ENCODE measurements at regions not wholly inside any gene's neighbourhood (a gene's known extent, or its start where the extent isn't known, plus 50 kb on each side); places are given as distances from the start of the nearest gene placed in this dataset.

DNA sequence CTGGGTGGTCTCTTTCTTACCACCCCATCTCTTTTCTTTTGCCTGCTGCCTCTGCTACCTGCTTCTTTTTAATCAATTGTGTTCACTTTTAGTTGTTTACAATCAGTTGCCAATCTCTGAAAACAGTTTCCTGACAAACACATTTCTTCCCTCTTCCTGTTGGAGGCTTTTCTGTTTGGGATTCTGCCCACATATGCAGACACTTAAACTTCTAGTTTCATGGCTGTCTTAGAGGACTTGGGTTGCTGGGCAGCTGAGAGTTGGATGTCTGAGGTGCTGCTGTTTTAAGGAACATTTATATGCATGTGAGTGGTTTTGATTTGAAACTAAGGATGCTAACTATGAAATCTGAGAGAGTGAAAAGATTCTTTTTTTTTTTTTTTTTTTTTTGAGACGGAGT lies 112.3 kb upstream of the LIMCH1 start:
- Histone ChIP-seq H3K27me3 (ENCODE audit: control insufficient read depth, insufficient read depth, low read length) (no peaks in the 10 kb centered on the region), H3K4me3 (ENCODE audit: low read depth, low read length) (no peak overlapping the region), H3K36me3 (ENCODE audit: control insufficient read depth, insufficient read depth, low read length) (no peaks in the 10 kb centered on the region)
- TF ChIP-seq, protein P1, sequence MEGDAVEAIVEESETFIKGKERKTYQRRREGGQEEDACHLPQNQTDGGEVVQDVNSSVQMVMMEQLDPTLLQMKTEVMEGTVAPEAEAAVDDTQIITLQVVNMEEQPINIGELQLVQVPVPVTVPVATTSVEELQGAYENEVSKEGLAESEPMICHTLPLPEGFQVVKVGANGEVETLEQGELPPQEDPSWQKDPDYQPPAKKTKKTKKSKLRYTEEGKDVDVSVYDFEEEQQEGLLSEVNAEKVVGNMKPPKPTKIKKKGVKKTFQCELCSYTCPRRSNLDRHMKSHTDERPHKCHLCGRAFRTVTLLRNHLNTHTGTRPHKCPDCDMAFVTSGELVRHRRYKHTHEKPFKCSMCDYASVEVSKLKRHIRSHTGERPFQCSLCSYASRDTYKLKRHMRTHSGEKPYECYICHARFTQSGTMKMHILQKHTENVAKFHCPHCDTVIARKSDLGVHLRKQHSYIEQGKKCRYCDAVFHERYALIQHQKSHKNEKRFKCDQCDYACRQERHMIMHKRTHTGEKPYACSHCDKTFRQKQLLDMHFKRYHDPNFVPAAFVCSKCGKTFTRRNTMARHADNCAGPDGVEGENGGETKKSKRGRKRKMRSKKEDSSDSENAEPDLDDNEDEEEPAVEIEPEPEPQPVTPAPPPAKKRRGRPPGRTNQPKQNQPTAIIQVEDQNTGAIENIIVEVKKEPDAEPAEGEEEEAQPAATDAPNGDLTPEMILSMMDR (IDR thresholded peaks at IDR 0.05; ENCODE audit: insufficient read depth, low read length, severe bottlenecking), result no peak
- no peak for FAIRE-seq
- no peak for DNase-seq (ENCODE audit: low read depth)

DNA sequence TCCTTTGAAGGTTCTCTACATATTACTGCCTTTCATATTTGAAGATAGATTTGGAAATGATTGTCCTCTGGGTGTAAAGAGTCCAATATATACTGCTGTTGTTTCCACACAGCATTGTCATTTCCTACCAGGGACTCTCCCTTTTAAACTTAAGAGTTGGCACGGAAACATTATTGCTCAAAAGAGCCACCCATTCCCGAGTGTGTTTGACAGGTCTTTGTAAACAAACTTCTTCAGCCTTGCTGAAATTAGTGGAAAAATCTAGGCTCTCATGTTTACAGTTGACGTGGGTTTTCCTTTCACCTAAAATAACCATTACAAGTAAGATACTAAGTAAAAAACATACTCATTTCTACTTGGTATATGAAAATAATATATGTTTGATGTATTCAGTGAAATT lies 111.4 kb upstream of the LIMCH1 start:
- Histone ChIP-seq H3K27me3 (ENCODE audit: control insufficient read depth, insufficient read depth, low read length) (no peaks in the 10 kb centered on the region), H3K36me3 (ENCODE audit: control insufficient read depth, insufficient read depth, low read length) (no peaks in the 10 kb centered on the region), H3K4me3 (ENCODE audit: low read depth, low read length) (no peak overlapping the region)
- DNase-seq (ENCODE audit: low read depth), result no peak
- FAIRE-seq, result no peak
- TF ChIP-seq, protein P1 (IDR thresholded peaks at IDR 0.05; ENCODE audit: insufficient read depth, low read length, severe bottlenecking), result no peak

DNA sequence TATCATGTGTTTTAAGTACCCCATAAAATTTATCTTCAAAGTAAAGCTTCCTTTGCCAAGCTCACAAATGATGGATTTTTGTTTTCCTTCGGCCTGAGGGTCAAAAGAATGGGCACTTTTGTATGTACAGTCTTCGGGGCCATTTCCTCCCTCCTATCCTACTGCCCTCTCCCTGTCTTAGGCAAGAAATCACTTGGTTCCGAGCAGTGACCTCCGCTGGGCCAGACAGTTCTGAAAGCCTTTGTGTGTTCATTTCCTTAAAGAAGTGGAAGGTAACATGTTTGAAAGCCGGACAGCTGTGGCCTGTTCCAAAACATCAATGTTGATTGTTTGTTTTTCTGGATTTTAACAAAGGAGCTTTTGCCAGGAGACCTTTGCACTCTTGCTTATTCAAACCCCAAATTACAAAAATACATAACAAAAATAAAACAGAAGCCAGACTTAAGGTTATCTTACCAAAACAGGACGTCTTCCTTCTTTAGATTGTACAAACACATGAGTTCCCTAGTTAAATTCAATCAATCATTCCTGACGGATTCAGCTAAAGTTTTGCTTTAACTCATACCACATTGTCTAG lies 110.6 kb upstream of the LIMCH1 start:
- FAIRE-seq (no peak), DNase-seq (ENCODE audit: low read depth) (no peak)
- TF ChIP-seq, protein P1 (IDR thresholded peaks at IDR 0.05; ENCODE audit: insufficient read depth, low read length, severe bottlenecking), result no peak
- Histone ChIP-seq H3K36me3 (ENCODE audit: control insufficient read depth, insufficient read depth, low read length) (no peaks in the 10 kb centered on the region), H3K27me3 (ENCODE audit: control insufficient read depth, insufficient read depth, low read length) (no peaks in the 10 kb centered on the region), H3K4me3 (ENCODE audit: low read depth, low read length) (no peak overlapping the region)

GRCh38 chr4:41427931-41428600 lies 109.9 kb upstream of the LIMCH1 start:
- no peak for DNase-seq (ENCODE audit: low read depth)
- Histone ChIP-seq H3K4me3 (ENCODE audit: low read depth, low read length) (no peak overlapping the region), H3K27me3 (ENCODE audit: control insufficient read depth, insufficient read depth, low read length) (no peaks in the 10 kb centered on the region), H3K36me3 (ENCODE audit: control insufficient read depth, insufficient read depth, low read length) (no peaks in the 10 kb centered on the region)
- TF ChIP-seq, protein P1 (IDR thresholded peaks at IDR 0.05; ENCODE audit: insufficient read depth, low read length, severe bottlenecking), result no peak
- no peak for FAIRE-seq

DNA sequence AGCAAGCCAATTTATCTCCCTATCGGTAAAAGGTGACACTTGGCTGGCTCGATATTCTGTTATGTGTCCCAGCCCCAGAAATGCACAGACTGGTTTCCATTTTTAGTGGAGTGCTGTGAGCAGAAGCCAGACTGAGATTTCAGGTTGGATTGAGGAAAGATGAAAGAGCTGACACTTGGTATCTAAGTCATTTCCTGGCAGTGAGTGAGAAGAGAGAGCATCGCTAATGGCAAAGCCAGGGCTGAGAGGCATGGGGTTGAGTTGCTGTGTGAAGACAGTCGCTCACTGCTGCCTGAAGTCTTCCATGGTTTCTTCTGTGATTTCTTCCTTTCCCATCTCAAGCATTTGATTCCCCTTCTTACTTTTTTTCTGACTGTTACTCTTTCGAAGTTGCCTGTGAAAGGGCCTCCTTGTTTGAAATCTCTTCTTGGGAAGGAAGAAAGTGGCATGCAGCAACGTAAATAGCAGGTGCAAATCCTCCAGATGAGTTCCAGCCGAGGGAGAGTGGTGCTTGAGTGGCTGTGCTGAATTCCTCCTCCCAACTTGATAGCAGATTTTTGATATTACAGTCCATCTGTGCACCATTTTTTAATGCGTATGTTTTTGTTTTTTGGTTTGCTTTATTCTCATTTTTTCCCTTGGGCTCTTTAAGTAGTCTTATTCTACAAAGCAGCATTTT lies 109.2 kb upstream of the LIMCH1 start:
- no peak for FAIRE-seq
- H3K27me3 ChIP-seq (ENCODE audit: control insufficient read depth, insufficient read depth, low read length), result no peaks in the 10 kb centered on the region

More for the DNA sequence above, 109.2 kb upstream of the LIMCH1 start:
- Histone ChIP-seq H3K36me3 (ENCODE audit: control insufficient read depth, insufficient read depth, low read length) (no peaks in the 10 kb centered on the region), H3K4me3 (ENCODE audit: low read depth, low read length) (no peak overlapping the region)
- TF ChIP-seq, protein P1 (IDR thresholded peaks at IDR 0.05; ENCODE audit: insufficient read depth, low read length, severe bottlenecking), result no peak
- DNase-seq (ENCODE audit: low read depth), result no peak
